Liver (tissue), 3 donors: ENCODE measurements at regions not wholly inside any gene's neighbourhood (a gene's known extent, or its start where the extent isn't known, plus 50 kb on each side); places are given as distances from the start of the nearest gene placed in this dataset.
"Not testable (repeated sequence)": the region's sequence is repeated elsewhere in the genome, so short reads cannot be mapped to it uniquely, and the experiment has no call there.

Source experiments
- CTCF ChIP-seq: fragments of 150-350 bp; IDR thresholded peaks from 2 replicates; pipeline ENCODE4 v1.5.1; 2017; ENCODE audit warnings: improper control_type of control experiment, low read depth, low read length; ENCODE audit not compliant: missing input control
- FOXA1 ChIP-seq: IDR thresholded peaks from 2 replicates; pipeline ENCODE4 v1.6.1; 2016; ENCODE audit warnings: antibody characterized with exemption
- RAD21 ChIP-seq, 2 donors: IDR thresholded peaks; 2 replicates each; pipeline ENCODE4 v1.6.1; 2016; ENCODE audit warnings: antibody characterized with exemption in 2 of 2, mild to moderate bottlenecking in 2 of 2
- REST ChIP-seq: IDR thresholded peaks from 2 replicates; pipeline ENCODE4 v1.6.1; 2016; ENCODE audit warnings: antibody characterized with exemption, mild to moderate bottlenecking
- YY1 ChIP-seq: IDR thresholded peaks from 2 replicates; pipeline ENCODE4 v1.6.1; 2016; ENCODE audit warnings: antibody characterized with exemption, mild to moderate bottlenecking
- donor health status: healthy.
- donor health status: healthy.

- not testable (repeated sequence) for TF ChIP-seq CTCF; YY1; REST; RAD21 (IDR thresholded peaks at IDR 0.05); FOXA1
Observed at GRCh38 chr20:54983394-54984103, 508.2 kb downstream of the DOK5 start.
